PC-9 (cell line): ENCODE measurements at regions not wholly inside any gene's neighbourhood (a gene's known extent, or its start where the extent isn't known, plus 50 kb on each side); places are given as distances from the start of the nearest gene placed in this dataset.

Experiments used
- CTCF ChIP-seq: fragments of 200-600 bp; sonication (generic); conservative IDR thresholded peaks from 2 replicates; pipeline ENCODE4 v1.6.1; 2017; ENCODE audit warnings: mixed run types, antibody characterized with exemption, mild to moderate bottlenecking, moderate library complexity
- EZH2 ChIP-seq: fragments of 200-600 bp; sonication (generic); IDR thresholded peaks from 2 replicates; pipeline ENCODE4 v1.8.0; 2017; ENCODE audit warnings: antibody characterized with exemption, low read depth

DNA sequence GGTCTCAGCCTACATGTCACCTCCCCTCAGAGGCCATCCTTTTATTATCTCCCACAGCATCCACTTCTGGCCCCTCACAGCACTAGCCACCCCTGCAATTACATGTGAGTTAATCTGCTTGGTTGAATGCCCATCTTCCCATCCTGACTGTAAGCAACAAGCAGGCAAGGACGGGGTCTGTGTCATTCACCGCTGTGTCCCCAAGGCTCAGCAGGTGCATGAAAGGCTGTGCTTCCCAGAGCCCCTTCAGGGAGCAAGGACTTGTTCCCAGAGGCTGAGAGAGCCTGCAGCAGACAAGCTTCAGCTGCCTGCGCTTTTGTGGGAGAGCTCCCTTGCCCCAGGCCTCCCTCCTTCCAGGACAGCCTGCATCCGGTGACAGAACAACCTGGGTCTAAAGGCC, 172.7 kb upstream of the GSC start:
- TF ChIP-seq EZH2 (no peak), CTCF (no peak)
